NCI-H2081 treated with DMSO at 0.1 percent for 48 hours (cell line): ENCODE measurements at regions not wholly inside any gene's neighbourhood (a gene's known extent, or its start where the extent isn't known, plus 50 kb on each side); places are given as distances from the start of the nearest gene placed in this dataset.

Source experiments
- DNase-seq: peaks from one replicate; lab custom pipeline; 2025; lab: John Stamatoyannopoulos, UW

GRCh38 chr3:178455946-178456345, 80.3 kb upstream of the KCNMB2 start:
- no peak for DNase-seq

GRCh38 chr3:178456621-178457285, 79.5 kb upstream of the KCNMB2 start:
- DNase-seq: no peak

DNA sequence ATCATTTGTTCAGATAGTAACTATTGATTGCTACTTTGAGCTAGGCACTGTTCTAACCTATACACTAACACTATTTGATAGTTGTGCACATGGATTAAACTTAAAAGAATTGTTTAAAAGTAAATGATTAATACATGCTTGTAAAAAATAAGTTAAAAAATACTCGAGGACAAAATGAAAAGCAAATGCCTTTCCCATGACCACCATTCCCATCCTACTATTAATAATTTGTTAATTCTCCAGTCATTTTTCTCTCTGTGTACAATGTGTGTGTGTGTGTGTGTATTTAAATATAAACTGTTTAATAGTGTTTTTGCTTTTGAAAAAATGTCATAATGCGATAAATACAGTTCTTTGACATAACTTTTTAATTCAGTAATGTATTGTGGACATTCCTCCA, 78.7 kb upstream of the KCNMB2 start:
- DNase-seq: no peak

DNA sequence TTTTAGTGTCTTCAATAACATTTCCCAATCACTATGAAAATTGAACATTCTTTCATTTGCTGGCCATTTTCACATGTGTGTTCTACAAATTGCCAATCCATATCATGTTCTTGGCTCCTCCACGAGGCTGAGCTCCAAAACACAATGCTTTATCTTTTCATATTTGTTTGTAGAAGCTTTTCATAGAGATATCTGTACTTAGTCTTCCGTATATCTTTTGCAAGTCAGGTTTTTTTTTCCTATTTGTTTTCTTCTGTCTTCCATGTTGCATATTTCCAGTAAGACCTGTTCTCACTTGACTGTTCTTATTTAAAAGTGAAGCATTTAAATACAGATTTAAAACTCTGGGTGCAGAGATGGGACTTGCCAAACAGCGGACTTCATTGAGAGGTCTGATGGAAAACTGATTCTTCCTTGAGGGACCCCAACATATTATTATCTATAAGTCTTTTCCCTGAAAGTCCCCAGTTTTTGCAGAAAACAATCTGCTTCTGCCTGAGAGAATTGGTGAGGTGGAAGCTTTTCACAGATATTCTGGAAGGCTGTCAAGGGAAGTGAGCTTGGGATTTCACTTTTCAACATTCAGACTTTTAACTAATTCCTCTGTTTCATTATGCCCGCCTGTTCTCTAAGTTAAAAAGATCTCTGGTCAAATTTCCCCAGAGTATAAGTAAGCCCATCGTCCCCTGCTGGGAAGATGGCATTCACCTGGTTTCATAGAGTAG, 77.8 kb upstream of the KCNMB2 start:
- DNase-seq: no peak

DNA sequence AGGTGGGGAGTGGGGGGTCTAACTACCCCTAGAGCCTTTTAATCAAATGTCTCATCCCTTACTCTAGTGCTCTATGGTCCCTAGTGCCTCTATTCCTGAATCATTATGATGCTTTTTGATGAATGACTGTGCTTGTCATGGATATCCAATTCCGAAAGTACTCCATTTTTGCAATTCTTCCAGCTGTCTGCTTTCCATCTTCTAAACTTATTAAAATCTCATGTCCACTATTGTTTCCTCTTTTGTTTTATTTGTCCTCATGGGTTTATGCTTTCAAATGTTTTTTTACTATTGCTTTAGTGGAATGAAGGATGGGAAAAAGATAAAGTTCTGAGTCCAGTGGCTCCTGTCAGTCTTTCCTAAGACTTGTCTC, 77.2 kb upstream of the KCNMB2 start:
- no peak for DNase-seq

GRCh38 chr3:178465260-178466180, 70.7 kb upstream of the KCNMB2 start:
- DNase-seq: no peak

- DNase-seq: no peak
Measured at GRCh38 chr3:178472941-178473340, 63.3 kb upstream of the KCNMB2 start.

GRCh38 chr3:178474526-178474925, 61.7 kb upstream of the KCNMB2 start:
- DNase-seq: no peak

- no peak for DNase-seq
Measured at GRCh38 chr3:178475062-178475461, 61.2 kb upstream of the KCNMB2 start.

- DNase-seq: no peak
Measured at GRCh38 chr3:178476886-178477285, 59.4 kb upstream of the KCNMB2 start.

DNA sequence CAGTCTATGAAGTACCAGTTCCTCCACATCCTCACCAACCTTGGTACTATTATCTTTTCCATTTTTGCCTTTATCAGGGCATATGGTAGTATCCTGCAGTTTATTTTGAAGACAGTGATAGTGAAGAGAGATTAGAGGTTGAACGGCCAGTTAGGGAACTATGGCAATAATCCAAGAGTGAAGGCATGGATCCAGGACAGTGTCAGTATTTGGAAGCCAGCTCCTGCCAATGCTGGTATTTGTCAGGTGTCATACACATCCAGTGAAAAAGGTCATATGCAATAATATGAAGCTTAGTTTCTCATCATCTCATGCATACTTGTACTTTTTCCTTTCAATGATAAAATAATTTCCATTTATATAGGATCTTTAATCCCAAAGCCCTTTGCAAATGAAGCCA, 56.8 kb upstream of the KCNMB2 start:
- DNase-seq: no peak

DNA sequence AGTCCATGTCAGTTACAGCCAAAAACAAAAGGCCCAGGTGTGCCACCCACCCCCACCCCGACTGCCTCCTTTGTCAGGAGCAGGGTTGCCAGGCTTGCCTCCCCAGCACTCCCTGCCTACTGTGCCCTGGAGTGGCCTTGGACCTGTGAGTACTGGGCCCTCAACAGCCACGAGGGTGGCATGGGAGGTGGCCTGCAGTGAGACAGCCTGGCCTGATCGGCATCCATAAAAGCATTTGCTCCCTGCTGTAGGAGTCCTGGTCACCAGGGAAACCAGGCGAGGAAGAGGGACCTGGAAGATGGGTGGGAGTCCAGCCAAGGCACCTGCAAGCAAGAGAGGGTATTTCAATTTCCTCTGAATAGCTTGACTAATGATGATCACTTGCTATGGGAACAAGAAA, 56.4 kb upstream of the KCNMB2 start:
- DNase-seq: no peak

DNA sequence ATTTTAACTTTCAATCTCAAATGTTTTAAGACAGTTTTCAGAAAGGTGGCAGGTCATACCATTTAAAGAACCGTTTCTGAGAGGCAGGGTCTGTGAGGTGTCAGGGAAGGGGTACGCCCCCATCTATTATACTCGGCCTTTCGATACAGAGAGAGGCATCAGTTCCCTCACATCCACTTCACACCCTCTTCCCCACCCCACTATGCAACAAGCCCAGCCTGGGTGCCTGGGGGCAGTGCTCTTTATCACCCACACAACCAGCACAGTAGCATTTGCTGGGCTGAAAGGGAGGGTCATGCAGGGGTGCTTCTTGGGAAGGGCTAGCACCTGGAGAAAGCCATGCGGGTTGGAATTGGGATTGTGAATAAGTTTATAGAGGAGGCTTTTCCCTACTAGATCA, 56.0 kb upstream of the KCNMB2 start:
- no peak for DNase-seq

DNA sequence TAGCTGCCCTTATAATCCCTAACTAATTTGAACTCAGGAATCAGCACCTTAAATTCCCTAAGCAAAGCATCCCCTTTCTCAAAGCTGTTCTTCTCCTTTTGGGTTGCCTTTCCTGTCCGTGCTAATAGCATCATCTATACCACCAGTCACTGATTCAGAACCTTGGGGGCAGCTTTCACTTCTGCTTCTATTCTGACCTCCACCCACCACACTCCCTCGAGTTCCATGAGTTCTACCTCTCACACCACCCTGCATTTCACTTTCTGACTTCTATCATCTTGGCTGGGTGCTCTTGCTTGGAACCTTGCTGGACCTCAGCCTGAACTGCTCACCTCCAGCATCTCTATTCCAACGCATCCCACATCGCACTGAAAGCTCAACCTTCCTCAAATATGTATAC, 55.4 kb upstream of the KCNMB2 start:
- DNase-seq: no peak

- no peak for DNase-seq
Measured at GRCh38 chr3:178482981-178483380, 53.3 kb upstream of the KCNMB2 start.

DNA sequence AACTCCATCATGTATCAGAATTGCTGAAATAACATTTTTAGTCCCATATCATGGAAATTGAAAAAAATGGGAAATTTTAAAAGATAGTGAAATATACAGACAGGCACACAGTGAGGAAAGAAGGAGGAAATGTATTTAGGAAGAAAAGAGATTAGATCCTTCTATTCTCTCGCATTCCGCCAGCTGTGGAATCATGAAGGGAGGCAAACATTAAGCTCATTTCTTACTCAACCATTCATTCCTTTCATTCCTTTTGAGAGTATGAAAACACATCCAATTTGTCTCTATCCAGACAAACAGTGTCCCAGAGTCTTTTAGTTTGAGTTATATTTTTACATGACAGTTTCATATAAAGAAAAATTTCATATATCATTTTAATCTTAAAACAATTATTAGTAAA, 52.5 kb upstream of the KCNMB2 start:
- DNase-seq: no peak

DNA sequence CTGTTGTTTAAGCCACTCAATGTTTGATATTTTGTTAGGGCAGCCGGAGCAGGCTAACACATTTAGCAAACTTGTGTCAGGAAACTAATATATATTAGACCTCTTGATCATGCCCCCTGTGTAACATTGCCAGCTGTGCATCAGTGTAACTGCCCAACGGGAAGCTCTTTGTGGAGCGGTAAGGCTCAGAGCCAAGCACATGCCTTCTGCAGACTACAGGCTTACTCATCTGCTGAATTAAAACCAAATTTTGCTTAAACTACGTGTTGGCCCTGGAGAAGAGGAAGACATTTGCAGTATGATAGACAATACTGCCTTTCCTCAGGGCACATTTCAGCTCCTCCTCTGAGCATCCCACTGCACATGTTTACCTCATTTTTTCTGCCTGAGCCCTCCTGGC, 50.5 kb upstream of the KCNMB2 start:
- no peak for DNase-seq
